NB4 (cell line): ENCODE measurements at regions not wholly inside any gene's neighbourhood (a gene's known extent, or its start where the extent isn't known, plus 50 kb on each side); places are given as distances from the start of the nearest gene placed in this dataset.

Experiments used
- DNase-seq: peaks from one replicate; pipeline ENCODE4 v3.0.0; 2010; ENCODE audit warnings: low read depth
- H3K4me3 ChIP-seq: one replicate; pipeline ENCODE4 v1.5.1; 2011; ENCODE audit warnings: mild to moderate bottlenecking, low read depth, low read length, moderate library complexity
- MAX ChIP-seq: IDR thresholded peaks from 2 replicates; pipeline ENCODE4 v1.6.1; 2011; ENCODE audit warnings: low read depth, low read length
- MYC ChIP-seq: IDR thresholded peaks from 2 replicates; pipeline ENCODE4 v1.6.1; 2011; ENCODE audit warnings: low read depth, low read length
- POLR2A ChIP-seq: IDR thresholded peaks from 2 replicates; pipeline ENCODE4 v1.6.1; 2011; ENCODE audit warnings: mild to moderate bottlenecking; ENCODE audit not compliant: insufficient read length; ENCODE audit errors: extremely low read depth
- TF ChIP-seq, protein P1 (sequence below): IDR thresholded peaks from one replicate; pipeline ENCODE4 v1.5.1; 2012; ENCODE audit warnings: low read depth, low read length

- TF ChIP-seq MYC, result no peak
- no peak for TF ChIP-seq MAX
- TF ChIP-seq, protein P1, sequence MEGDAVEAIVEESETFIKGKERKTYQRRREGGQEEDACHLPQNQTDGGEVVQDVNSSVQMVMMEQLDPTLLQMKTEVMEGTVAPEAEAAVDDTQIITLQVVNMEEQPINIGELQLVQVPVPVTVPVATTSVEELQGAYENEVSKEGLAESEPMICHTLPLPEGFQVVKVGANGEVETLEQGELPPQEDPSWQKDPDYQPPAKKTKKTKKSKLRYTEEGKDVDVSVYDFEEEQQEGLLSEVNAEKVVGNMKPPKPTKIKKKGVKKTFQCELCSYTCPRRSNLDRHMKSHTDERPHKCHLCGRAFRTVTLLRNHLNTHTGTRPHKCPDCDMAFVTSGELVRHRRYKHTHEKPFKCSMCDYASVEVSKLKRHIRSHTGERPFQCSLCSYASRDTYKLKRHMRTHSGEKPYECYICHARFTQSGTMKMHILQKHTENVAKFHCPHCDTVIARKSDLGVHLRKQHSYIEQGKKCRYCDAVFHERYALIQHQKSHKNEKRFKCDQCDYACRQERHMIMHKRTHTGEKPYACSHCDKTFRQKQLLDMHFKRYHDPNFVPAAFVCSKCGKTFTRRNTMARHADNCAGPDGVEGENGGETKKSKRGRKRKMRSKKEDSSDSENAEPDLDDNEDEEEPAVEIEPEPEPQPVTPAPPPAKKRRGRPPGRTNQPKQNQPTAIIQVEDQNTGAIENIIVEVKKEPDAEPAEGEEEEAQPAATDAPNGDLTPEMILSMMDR, result no peak
- TF ChIP-seq POLR2A, result no peak
- no peak for DNase-seq
- H3K4me3 ChIP-seq, result no peak overlapping the region
Measured at GRCh38 chr1:235023711-235024439, 104.8 kb downstream of the TOMM20 start.

- TF ChIP-seq MYC, result no peak
- TF ChIP-seq POLR2A, result no peak
- TF ChIP-seq, protein P1, result no peak
- no peak for TF ChIP-seq MAX
- H3K4me3 ChIP-seq, result no peak overlapping the region
- DNase-seq, result no peak
Measured at GRCh38 chr1:235022981-235023710, 105.5 kb downstream of the TOMM20 start.

DNA sequence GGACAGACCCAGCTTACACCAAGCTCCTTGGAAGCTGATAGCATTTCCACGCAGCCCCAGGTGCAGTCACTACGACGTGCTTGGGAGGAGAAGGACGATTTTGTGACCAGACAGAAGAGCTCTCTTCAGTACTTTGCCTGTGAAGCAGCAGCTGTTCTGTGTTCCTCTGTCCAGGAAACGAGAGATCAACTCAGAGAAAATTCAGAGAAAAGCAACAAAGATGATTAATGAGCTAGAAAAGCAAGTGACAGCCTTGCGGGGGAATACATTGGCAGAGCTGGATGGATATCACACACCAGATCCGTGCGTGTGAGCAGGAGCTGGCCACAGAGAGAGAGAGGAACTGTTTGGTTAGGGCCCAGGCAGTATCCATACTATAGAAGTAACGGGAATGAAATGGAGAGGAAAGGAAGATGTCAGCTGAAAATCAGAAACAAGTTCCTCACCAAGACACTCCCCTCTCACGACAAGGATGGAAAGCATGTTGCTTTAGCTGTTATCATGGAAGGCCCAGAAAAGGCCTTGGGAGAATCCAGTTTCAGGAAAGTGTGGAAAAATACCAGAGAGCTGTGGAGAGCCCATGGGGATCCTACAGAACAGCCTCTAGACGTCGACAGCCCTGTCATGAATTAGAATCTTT lies 106.2 kb downstream of the TOMM20 start:
- DNase-seq, result no peak
- TF ChIP-seq, protein P1, result no peak
- TF ChIP-seq POLR2A, result no peak
- TF ChIP-seq MAX, result no peak
- no peak for TF ChIP-seq MYC
- no peak overlapping the region for H3K4me3 ChIP-seq

DNA sequence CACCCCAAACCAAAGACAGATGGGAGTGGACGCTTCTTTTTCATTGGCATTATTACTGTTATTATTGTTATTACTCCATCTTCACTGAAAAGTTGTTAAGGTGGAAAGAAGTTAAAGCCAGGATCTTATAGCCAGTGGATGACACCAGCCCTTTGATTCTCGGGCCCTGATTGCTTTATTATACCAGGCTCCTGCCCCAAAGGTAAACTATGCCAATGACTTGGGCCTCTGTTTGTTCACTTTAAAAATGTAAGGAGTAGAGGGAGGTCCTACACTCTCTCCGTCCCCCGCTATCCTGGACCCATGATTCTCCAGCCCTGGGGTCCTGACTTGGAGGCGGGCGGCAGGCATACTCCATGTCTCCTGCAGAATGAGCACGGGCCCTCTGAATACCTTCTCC lies 106.8 kb downstream of the TOMM20 start:
- no peak overlapping the region for H3K4me3 ChIP-seq
- no peak for TF ChIP-seq MAX
- TF ChIP-seq MYC, result no peak
- no peak for TF ChIP-seq POLR2A
- TF ChIP-seq, protein P1, result no peak
- DNase-seq, result no peak

DNA sequence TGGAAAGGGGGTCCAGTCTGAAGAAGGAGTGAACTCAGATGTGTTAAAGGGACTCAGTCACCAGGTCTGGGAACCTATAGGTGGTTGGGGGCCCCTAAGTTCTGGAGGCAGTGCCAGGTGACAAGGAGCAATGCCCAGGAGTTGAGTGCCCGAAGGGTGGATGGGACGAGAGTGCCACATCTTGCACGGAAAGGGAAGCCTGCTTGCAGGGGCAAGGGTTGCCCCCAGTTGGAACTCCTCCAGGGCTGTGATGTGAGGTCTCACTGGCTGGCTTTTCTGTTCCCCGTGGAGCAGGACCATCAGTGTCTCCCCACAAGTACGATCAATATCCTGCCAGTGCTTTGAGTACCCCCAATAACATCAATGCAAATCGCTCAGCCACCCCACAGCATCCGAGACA lies 107.3 kb downstream of the TOMM20 start:
- DNase-seq, result no peak
- TF ChIP-seq POLR2A (no peak), MYC (no peak), MAX (no peak)
- TF ChIP-seq, protein P1, result no peak
- no peak overlapping the region for H3K4me3 ChIP-seq
